PC-3 (cell line): ENCODE measurements at regions not wholly inside any gene's neighbourhood (a gene's known extent, or its start where the extent isn't known, plus 50 kb on each side); places are given as distances from the start of the nearest gene placed in this dataset.

Experiments
- ATAC-seq: fragments of 200-7000 bp; cut with Tn5 transposase; 2 replicates; pipeline ENCODE4 v1.9.1; 2020; ENCODE audit warnings: mild to moderate bottlenecking, moderate library complexity
- BruUV-seq: library from RNA; stranded (reverse); fragments of 400-500 nt; replicated peaks from 2 replicates; lab custom pipeline; 2021; lab: Mats Ljungman, UMichigan
- CTCF ChIA-PET: fragments of 300-600 bp; sonication (Branson Sonifier 250); formaldehyde crosslinking; loops from one replicate; lab custom pipeline; 2022; ENCODE audit warnings: antibody characterized with exemption; lab: Charles Lee
- POLR2A ChIA-PET: fragments of 300-600 bp; sonication (Branson Sonifier 250); formaldehyde crosslinking; loops from one replicate; lab custom pipeline; 2022; ENCODE audit warnings: antibody characterized with exemption; ENCODE audit not compliant: unreplicated experiment; lab: Charles Lee
- DNase-seq: peaks from one replicate; pipeline ENCODE4 v3.0.0-alpha.2; 2015
- H2AFZ ChIP-seq: fragments of 300-600 bp; sonication (generic); 2 replicates; pipeline ENCODE4 v1.6.0; 2016; ENCODE audit warnings: antibody characterized with exemption, low read length
- H3F3A ChIP-seq: fragments of 300-600 bp; sonication (generic); one replicate; pipeline ENCODE4 v1.6.0; 2017; ENCODE audit warnings: antibody characterized with exemption, low read length, control low read depth, mild to moderate bottlenecking; ENCODE audit not compliant: unreplicated experiment
- H3K27ac ChIP-seq: fragments of 300-600 bp; sonication (generic); 2 replicates; pipeline ENCODE4 v1.5.1; 2016; ENCODE audit warnings: mild to moderate bottlenecking, low read length
- H3K27me3 ChIP-seq: fragments of 300-600 bp; sonication (generic); 2 replicates; pipeline ENCODE4 v1.6.1; 2016; ENCODE audit warnings: low read length, mixed read lengths
- H3K36me3 ChIP-seq: fragments of 300-600 bp; sonication (generic); 2 replicates; pipeline ENCODE4 v1.6.1; 2016; ENCODE audit warnings: low read depth, mixed run types, low read length, mixed read lengths
- H3K4me1 ChIP-seq: fragments of 300-600 bp; sonication (generic); 2 replicates; pipeline ENCODE4 v1.5.1; 2016; ENCODE audit warnings: low read length; ENCODE audit not compliant: insufficient read depth
- H3K4me2 ChIP-seq: fragments of 300-600 bp; sonication (generic); 2 replicates; pipeline ENCODE4 v1.6.0; 2016; ENCODE audit warnings: low read length
- H3K4me3 ChIP-seq: fragments of 300-600 bp; sonication (generic); 2 replicates; pipeline ENCODE4 v1.5.1; 2016; ENCODE audit warnings: mild to moderate bottlenecking, low read length, mixed read lengths
- H3K79me2 ChIP-seq: fragments of 300-600 bp; sonication (generic); 2 replicates; pipeline ENCODE4 v1.6.1; 2017; ENCODE audit warnings: low read length, mixed read lengths
- H3K9ac ChIP-seq: fragments of 300-600 bp; sonication (generic); 2 replicates; pipeline ENCODE4 v1.6.0; 2016; ENCODE audit warnings: mild to moderate bottlenecking, low read length
- H3K9me2 ChIP-seq: fragments of 300-600 bp; sonication (generic); replicated peaks from 2 replicates; pipeline ENCODE4 v1.6.1; 2016; ENCODE audit warnings: mixed run types, low read length, mixed read lengths
- H3K9me3 ChIP-seq: fragments of 300-600 bp; sonication (generic); 2 replicates; pipeline ENCODE4 v1.6.1; 2016; ENCODE audit warnings: low read length, mixed read lengths
- H4K20me1 ChIP-seq: fragments of 300-600 bp; sonication (generic); 2 replicates; pipeline ENCODE4 v1.6.1; 2016; ENCODE audit warnings: low read length, mixed read lengths
- CTCF ChIP-seq: fragments of 300-600 bp; sonication (generic); conservative IDR thresholded peaks from 2 replicates; pipeline ENCODE4 v1.5.1; 2017; ENCODE audit warnings: antibody characterized with exemption, low read depth, mild to moderate bottlenecking, low read length
- EZH2 ChIP-seq: fragments of 300-600 bp; sonication (generic); IDR thresholded peaks from one replicate; pipeline ENCODE4 v1.6.1; 2017; ENCODE audit warnings: antibody characterized with exemption, mild to moderate bottlenecking, low read length; ENCODE audit not compliant: unreplicated experiment
- EZH2phosphoT487 ChIP-seq: fragments of 300-600 bp; sonication (generic); IDR thresholded peaks from 2 replicates; pipeline ENCODE4 v1.6.1; 2018; ENCODE audit warnings: mild to moderate bottlenecking, antibody characterized with exemption, low read length, borderline replicate concordance
- intact Hi-C: fragments of 100-400 bp; cut with micrococcal nuclease; formaldehyde crosslinking; loops from 2 replicates; pipeline ENCODE4 v1.9.0; 2023

- no peaks in the 10 kb centered on the region for H3K4me1 ChIP-seq
- no peak overlapping the region for H3K4me2 ChIP-seq
- ATAC-seq (no peak), DNase-seq (no peak)
- H3K9me3 ChIP-seq: no peaks in the 10 kb centered on the region
- H3K9me2 ChIP-seq: no peaks in the 10 kb centered on the region
- no peak overlapping the region for H3K9ac ChIP-seq
- no peak overlapping the region for H3K4me3 ChIP-seq
- intact Hi-C loops: no loop called here
- no peaks in the 10 kb centered on the region for H3K79me2 ChIP-seq
- ChIA-PET POLR2A (no interaction called here), CTCF (no interaction called here)
- H4K20me1 ChIP-seq: no peaks in the 10 kb centered on the region
- no peak overlapping the region for H3K27ac ChIP-seq
- no peaks in the 10 kb centered on the region for H3K27me3 ChIP-seq
- no peaks in the 10 kb centered on the region for H3F3A ChIP-seq
- TF ChIP-seq CTCF (no peak), EZH2 (no peak), EZH2phosphoT487 (no peak)
- BruUV-seq: no TSS peak
- H2AFZ ChIP-seq: no peak overlapping the region
- no peaks in the 10 kb centered on the region for H3K36me3 ChIP-seq
These were observed 53.6 kb upstream of the GRM5 start for GRCh38 chr11:89119426-89119825.

- no peak overlapping the region for H2AFZ ChIP-seq
- H3K36me3 ChIP-seq: no peaks in the 10 kb centered on the region
- no peak for ATAC-seq
- DNase-seq: no peak
- no peaks in the 10 kb centered on the region for H4K20me1 ChIP-seq
- H3F3A ChIP-seq: no peaks in the 10 kb centered on the region
- no peak overlapping the region for H3K4me3 ChIP-seq
- TF ChIP-seq CTCF: no peak
- TF ChIP-seq EZH2phosphoT487: no peak
- TF ChIP-seq EZH2: no peak
- no peaks in the 10 kb centered on the region for H3K9me2 ChIP-seq
- H3K4me1 ChIP-seq: no peaks in the 10 kb centered on the region
- no peaks in the 10 kb centered on the region for H3K79me2 ChIP-seq
- no TSS peak for BruUV-seq
- no peak overlapping the region for H3K4me2 ChIP-seq
- intact Hi-C loops: loop anchor here (10.0 kb wide), 1 partner anchor 440 kb away; no protein-coding TSS in a partner anchor
- POLR2A ChIA-PET: no interaction called here
- H3K9me3 ChIP-seq: no peaks in the 10 kb centered on the region
- CTCF ChIA-PET: no interaction called here
- H3K9ac ChIP-seq: no peak overlapping the region
- no peaks in the 10 kb centered on the region for H3K27me3 ChIP-seq
- H3K27ac ChIP-seq: no peak overlapping the region
These were observed 52.4 kb upstream of the TYR start for GRCh38 chr11:89125298-89125697.
